B cell (primary cell): ENCODE measurements at regions not wholly inside any gene's neighbourhood (a gene's known extent, or its start where the extent isn't known, plus 50 kb on each side); places are given as distances from the start of the nearest gene placed in this dataset.

Experiments
- ATAC-seq: fragments of 200-7000 bp; cut with Tn5 transposase; one replicate; pipeline ENCODE4 v1.10.0; 2021; ENCODE audit warnings: low read depth, mild to moderate bottlenecking, moderate number of reproducible peaks, moderate library complexity
- CTCF ChIA-PET: fragments of 350-600 bp; sonication (Branson Sonifier 250); formaldehyde crosslinking; loops from one replicate; lab custom pipeline; 2021; ENCODE audit warnings: antibody characterized with exemption, inconsistent platforms; lab: Charles Lee
- POLR2A ChIA-PET: fragments of 350-600 bp; sonication (Branson Sonifier 250); formaldehyde crosslinking; loops from one replicate; lab custom pipeline; 2021; ENCODE audit warnings: antibody characterized with exemption; lab: Charles Lee
- DNase-seq: peaks from one replicate; pipeline ENCODE4 v3.0.0; 2013
- H2AFZ ChIP-seq: 2 replicates; pipeline ENCODE4 v1.6.1; 2012; ENCODE audit warnings: mild to moderate bottlenecking, low read depth, low read length; ENCODE audit not compliant: insufficient read depth, poor library complexity, severe bottlenecking
- H3K27ac ChIP-seq, 2 donors: 1 replicate in 1 of 2; 2 replicates in 1 of 2; pipeline ENCODE4 v1.5.1; 2012 to 2013; ENCODE audit warnings: low read length in 2 of 2, mild to moderate bottlenecking in 2 of 2, moderate library complexity in 1 of 2
- H3K27me3 ChIP-seq, 4 experiments: fragments of 200-600 bp in 1 of 4; sonication (generic) in 1 of 4; replicated peaks in 1 of 4; 1 replicate in 2 of 4; 2 replicates in 2 of 4; pipeline versions ENCODE4 v1.6.1 to v1.7.0; 2013 to 2016; ENCODE audit warnings: low read length in 3 of 4, mild to moderate bottlenecking in 2 of 4, mixed read lengths in 1 of 4, moderate library complexity in 1 of 4; ENCODE audit not compliant: insufficient read depth in 4 of 4, control insufficient read depth in 3 of 4; ENCODE audit errors: control extremely low read depth in 1 of 4
- H3K36me3 ChIP-seq, 2 experiments: replicated peaks in 1 of 2; 1 replicate in 1 of 2; 2 replicates in 1 of 2; pipeline versions ENCODE4 v1.6.1 to v1.7.1; 2013; ENCODE audit warnings: low read length in 1 of 2; ENCODE audit not compliant: insufficient read depth in 2 of 2, control insufficient read depth in 1 of 2; ENCODE audit errors: control extremely low read depth in 1 of 2, extremely low read depth in 1 of 2
- H3K4me1 ChIP-seq, 2 donors: fragments of 200-600 bp in 1 of 2; sonication (generic) in 1 of 2; 1 replicate in 1 of 2; 2 replicates in 1 of 2; pipeline versions ENCODE4 v1.5.1 to v1.6.1; 2013 to 2017; ENCODE audit warnings: low read length in 2 of 2; ENCODE audit not compliant: control insufficient read depth in 2 of 2, insufficient read depth in 2 of 2
- H3K4me2 ChIP-seq: replicated peaks from 2 replicates; pipeline ENCODE3; 2012; ENCODE audit warnings: mild to moderate bottlenecking, low read depth, low read length; ENCODE audit not compliant: poor library complexity, severe bottlenecking
- H3K4me3 ChIP-seq, 5 experiments: fragments of 200-600 bp in 1 of 5; sonication (generic) in 1 of 5; 1 replicate in 3 of 5; 2 replicates in 2 of 5; pipeline versions ENCODE4 v1.5.1 to v1.7.0; 2011 to 2016; ENCODE audit warnings: low read length in 4 of 5, mild to moderate bottlenecking in 4 of 5, low read depth in 2 of 5, control low read depth in 1 of 5, moderate library complexity in 1 of 5; ENCODE audit not compliant: insufficient read depth in 1 of 5; ENCODE audit errors: control extremely low read depth in 1 of 5, extremely low read depth in 1 of 5
- H3K79me2 ChIP-seq: fragments of 200-600 bp; sonication (generic); one replicate; pipeline ENCODE4 v1.6.0; 2016; ENCODE audit warnings: low read length; ENCODE audit not compliant: control insufficient read depth, insufficient read depth
- H3K9ac ChIP-seq: fragments of 200-600 bp; sonication (generic); 2 replicates; pipeline ENCODE4 v1.6.1; 2017; ENCODE audit warnings: mild to moderate bottlenecking, low read length, moderate library complexity
- H3K9me3 ChIP-seq, 3 donors: one replicate each; pipeline versions ENCODE4 v1.6.1 to v1.7.1; 2013; ENCODE audit warnings: low read length in 2 of 3; ENCODE audit not compliant: control insufficient read depth in 2 of 3, insufficient read depth in 1 of 3; ENCODE audit errors: control extremely low read depth in 1 of 3
- H4K20me1 ChIP-seq: 2 replicates; pipeline ENCODE4 v1.6.0; 2012; ENCODE audit warnings: mild to moderate bottlenecking, low read length; ENCODE audit not compliant: insufficient read depth, control insufficient read depth, poor library complexity, severe bottlenecking
- H3K27ac Mint-ChIP-seq: one replicate; pipeline ENCODE4 v1.8.0; 2021; ENCODE audit warnings: mixed read lengths
- H3K27me3 Mint-ChIP-seq: one replicate; pipeline ENCODE4 v1.8.0; 2021; ENCODE audit warnings: mixed read lengths
- H3K4me1 Mint-ChIP-seq: one replicate; pipeline ENCODE4 v1.8.0; 2021; ENCODE audit warnings: mixed read lengths
- H3K4me3 Mint-ChIP-seq: one replicate; pipeline ENCODE4 v1.8.0; 2021; ENCODE audit warnings: mixed read lengths
- H3K9me3 Mint-ChIP-seq: one replicate; pipeline ENCODE4 v1.8.0; 2022; ENCODE audit warnings: mixed read lengths; ENCODE audit not compliant: insufficient read depth
- CTCF ChIP-seq: fragments of 200-600 bp; IDR thresholded peaks from one replicate; pipeline ENCODE4 v1.8.0; 2022; ENCODE audit warnings: antibody characterized with exemption, mild to moderate bottlenecking
- EZH2 ChIP-seq: IDR thresholded peaks from 2 replicates; pipeline ENCODE4 v1.6.1; 2012; ENCODE audit warnings: borderline replicate concordance, low read depth, mild to moderate bottlenecking, moderate library complexity, low read length; ENCODE audit not compliant: insufficient read depth, poor library complexity, severe bottlenecking
- WGBS: methylation state at CpG from one replicate; pipeline ENCODE4 v1.1.5; 2013; ENCODE audit warnings: missing lambda C conversion rate; ENCODE audit not compliant: insufficient coverage; 5-methylcytosine and 5-hydroxymethylcytosine counted together
- intact Hi-C: fragments of 100-400 bp; cut with micrococcal nuclease; formaldehyde crosslinking; loops from one replicate; pipeline ENCODE4 v1.10.0; 2022

- 33% methylated on average over 3 of the region's 11 CpGs for WGBS
- Histone ChIP-seq H3K27me3 (no peaks in the 10 kb centered on the region), H3K27ac (no peak overlapping the region), H3K4me2 (peak overlapping the region; percentile 25), H4K20me1 (no peaks in the 10 kb centered on the region), H3K9ac (no peak overlapping the region), H3K4me3 (no peak overlapping the region), H2AFZ (peak overlapping the region; percentile 43), H3K36me3 (no peaks in the 10 kb centered on the region), H3K79me2 (no peaks in the 10 kb centered on the region), H3K9me3 (no peaks in the 10 kb centered on the region), H3K4me1 (peaks cover 9 to 19% of the 10 kb centered on the region in 2 donors)
- H3K27me3 Mint-ChIP-seq: peaks cover 7% of the 10 kb centered on the region
- H3K4me1 Mint-ChIP-seq: peaks cover 21% of the 10 kb centered on the region
- peak; percentile 73 for DNase-seq
- ChIA-PET POLR2A (interaction anchor here (0.6 to 0.7 kb wide), 2 partner anchors 29 to 317 kb away, joined by 3 to 5 read pairs; no protein-coding TSS in a partner anchor), CTCF (interaction anchor here (0.6 to 2.1 kb wide), 24 partner anchors 11 to 760 kb away, joined by 3 to 11 read pairs (median 3); partner anchors contain the start of genes DHX8 and RPL27)
- no peak for ATAC-seq
- intact Hi-C loops: loop anchor here (1.0 to 2.0 kb wide), 3 partner anchors 333 to 496 kb away; partner anchors contain the start of genes IFI35 and RPL27
- no peak overlapping the region for H3K27ac Mint-ChIP-seq
- no peaks in the 10 kb centered on the region for H3K9me3 Mint-ChIP-seq
- H3K4me3 Mint-ChIP-seq: no peak overlapping the region
- TF ChIP-seq EZH2 (no peak), CTCF (peak; percentile 86)
These were observed 59.8 kb upstream of the ARL4D start for GRCh38 chr17:43338886-43339516.

- H4K20me1 ChIP-seq: no peaks in the 10 kb centered on the region
- H3K4me1 ChIP-seq: peaks cover 14 to 26% of the 10 kb centered on the region in 2 donors
- H3K79me2 ChIP-seq: no peaks in the 10 kb centered on the region
- no peaks in the 10 kb centered on the region for H3K9me3 Mint-ChIP-seq
- TF ChIP-seq EZH2 (no peak), CTCF (no peak)
- H3K36me3 ChIP-seq: no peaks in the 10 kb centered on the region
- H3K4me1 Mint-ChIP-seq: peaks cover 26% of the 10 kb centered on the region
- no peak for DNase-seq
- no peak overlapping the region for H3K4me3 Mint-ChIP-seq
- POLR2A ChIA-PET: no interaction called here
- peaks cover 7% of the 10 kb centered on the region for H3K27me3 Mint-ChIP-seq
- 90% methylated on average over 10 of the region's 10 CpGs for WGBS
- CTCF ChIA-PET: interaction anchor here (1.8 to 2.0 kb wide), 5 partner anchors 18 to 332 kb away, joined by 4 to 11 read pairs (median 5); no protein-coding TSS in a partner anchor
- no peak for ATAC-seq
- no peak overlapping the region for H3K27ac ChIP-seq
- H3K9ac ChIP-seq: no peak overlapping the region
- H3K9me3 ChIP-seq: no peaks in the 10 kb centered on the region
- H3K27me3 ChIP-seq: no peaks in the 10 kb centered on the region
- no peak overlapping the region for H3K27ac Mint-ChIP-seq
- no peak overlapping the region for H2AFZ ChIP-seq
- no peak overlapping the region for H3K4me2 ChIP-seq
- H3K4me3 ChIP-seq: no peak overlapping the region
- intact Hi-C loops: loop anchor here (2.0 kb wide), 2 partner anchors 339 to 495 kb away; partner anchors contain the start of gene RPL27
These were observed 60.9 kb upstream of the ARL4D start for GRCh38 chr17:43337684-43338428.
